GM04503 (cell line): ENCODE measurements at regions not wholly inside any gene's neighbourhood (a gene's known extent, or its start where the extent isn't known, plus 50 kb on each side); places are given as distances from the start of the nearest gene placed in this dataset.
"Not testable (repeated sequence)": the region's sequence is repeated elsewhere in the genome, so short reads cannot be mapped to it uniquely, and the experiment has no call there.

Experiments used
- DNase-seq: peaks from one replicate; pipeline ENCODE4 v3.0.0-alpha.2; 2012; ENCODE audit warnings: low read depth

DNA sequence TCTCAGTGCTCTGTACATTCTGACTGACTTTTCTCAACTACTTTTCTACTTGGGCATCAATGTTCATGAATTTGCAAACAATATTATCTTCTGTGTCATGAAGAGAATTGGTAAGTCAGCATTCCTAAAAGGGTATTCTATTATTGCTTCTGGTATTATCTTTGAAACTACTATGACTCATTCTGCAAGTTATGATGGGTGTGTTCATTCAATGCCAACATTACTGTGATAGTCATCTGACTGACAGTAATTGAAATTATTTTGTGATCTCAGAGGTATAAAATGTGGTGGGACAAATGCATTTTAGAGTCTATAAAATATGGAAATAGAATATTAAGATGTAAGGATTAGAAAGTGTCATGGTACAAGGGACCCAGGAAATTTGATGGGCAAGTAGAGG is 736.0 kb upstream of the CELF4 start:
- DNase-seq: no peak

DNA sequence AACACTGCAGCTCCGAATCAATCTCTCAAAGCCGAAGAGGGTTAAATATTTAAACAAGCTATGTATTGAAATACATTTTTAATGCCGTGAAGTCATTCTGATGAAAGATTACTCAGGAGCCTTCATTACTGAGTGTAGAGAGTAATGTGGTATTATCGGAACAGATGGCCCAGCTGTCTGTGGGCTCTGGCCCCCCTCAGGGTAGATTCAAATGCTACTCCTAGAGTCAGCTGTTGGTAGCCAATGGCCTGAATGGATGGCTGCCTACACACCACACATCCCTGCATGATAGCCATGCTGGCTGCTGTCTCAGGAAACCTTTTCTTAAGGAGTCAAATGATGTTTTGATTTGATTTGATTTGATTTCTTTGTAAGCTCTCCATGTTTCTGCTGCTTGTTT is 732.3 kb upstream of the CELF4 start:
- no peak for DNase-seq

DNA sequence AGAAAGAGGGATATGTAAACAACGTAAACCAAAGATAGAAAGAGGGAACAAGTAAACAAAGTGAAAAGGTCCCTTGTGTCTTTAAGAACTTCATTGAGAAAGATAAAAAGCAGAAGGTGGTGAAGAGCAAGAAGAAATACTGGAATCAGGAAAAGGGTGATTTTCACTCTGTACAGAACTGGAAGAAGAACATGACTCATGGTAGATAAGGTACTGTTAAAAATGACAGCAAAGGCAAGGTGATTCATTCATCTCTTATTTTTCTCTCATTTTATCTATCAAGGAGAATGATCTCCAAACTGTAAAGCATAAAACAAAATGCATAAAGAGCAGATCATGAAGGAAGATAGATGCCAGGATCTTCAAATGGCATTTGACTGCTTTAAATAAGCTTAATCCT is 724.6 kb upstream of the CELF4 start:
- DNase-seq: no peak

DNA sequence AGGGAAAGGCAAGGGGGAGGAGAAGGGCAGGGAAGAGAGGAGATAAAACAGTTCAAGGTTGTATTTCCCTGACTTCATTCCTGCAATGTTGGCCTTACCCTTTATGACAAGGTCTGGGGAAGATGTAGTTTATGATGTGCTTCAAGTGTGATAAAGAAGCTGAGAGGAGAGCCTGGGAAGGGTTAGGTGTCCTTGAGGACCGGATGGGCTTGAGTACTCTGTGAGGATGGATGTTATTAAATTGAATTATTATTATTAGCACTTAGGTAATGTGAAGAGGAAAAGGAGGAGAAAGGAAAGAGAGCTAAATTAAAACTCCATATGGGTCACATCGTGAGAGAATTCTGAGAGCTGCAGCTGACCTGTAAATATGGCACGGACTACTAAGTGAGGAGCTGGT is 719.4 kb upstream of the CELF4 start:
- DNase-seq: no peak

DNA sequence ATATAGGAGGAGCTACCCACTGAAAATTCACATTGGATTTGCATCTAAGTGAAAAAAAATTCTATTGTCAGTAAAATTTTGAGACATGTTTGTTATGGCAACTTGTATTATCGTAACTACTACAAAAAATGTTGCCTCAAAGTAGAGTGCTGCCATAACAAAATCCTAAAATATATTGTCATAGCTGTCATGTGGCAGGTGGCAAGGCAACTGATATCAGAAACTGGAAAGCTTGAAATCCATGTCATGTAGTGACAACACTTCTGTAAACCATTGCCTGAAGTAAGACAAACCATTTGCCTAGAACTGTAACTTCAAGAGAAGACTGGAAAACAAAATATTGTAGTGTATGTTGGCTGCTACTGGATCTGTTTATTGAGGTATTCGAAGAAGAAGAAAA is 697.5 kb upstream of the CELF4 start:
- DNase-seq: no peak

DNA sequence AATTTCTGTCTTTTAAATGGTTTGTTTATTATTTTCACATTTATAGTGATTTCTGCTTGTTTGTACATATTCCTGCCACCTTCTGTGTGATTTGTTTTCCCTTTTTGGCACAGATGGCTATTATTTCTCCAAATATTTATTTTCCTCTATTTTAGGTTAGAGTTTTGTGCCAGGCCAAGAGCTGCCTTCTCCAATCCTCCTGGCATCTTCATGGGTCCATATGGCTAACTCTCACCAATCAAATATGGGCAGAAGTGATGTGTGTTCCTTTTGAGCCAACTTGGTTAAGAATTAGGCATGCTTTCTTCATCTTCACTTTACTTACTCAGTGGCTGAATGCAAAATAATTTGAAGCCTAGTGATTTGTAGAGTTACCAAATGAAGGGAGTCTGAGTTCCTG is 697.1 kb upstream of the CELF4 start:
- DNase-seq: no peak

DNA sequence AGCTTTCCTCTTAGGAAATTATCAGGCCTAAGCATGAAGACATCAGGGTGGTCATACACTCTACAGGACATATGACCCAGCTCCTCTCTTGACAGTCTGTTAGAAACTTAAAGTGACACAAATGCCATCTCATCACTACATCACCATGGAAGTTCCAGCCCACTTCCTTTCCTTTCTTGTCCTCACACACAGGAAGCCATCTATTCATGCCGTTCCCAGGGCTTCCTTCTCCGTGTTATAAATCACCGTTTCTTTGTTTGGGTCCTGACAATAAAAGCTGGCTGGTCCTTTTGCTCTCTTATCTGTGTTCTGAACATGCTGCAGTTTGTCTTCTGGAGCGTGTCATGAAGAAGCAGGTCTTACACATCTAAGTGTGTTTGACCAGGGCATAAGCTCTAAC is 692.1 kb upstream of the CELF4 start:
- DNase-seq: no peak

DNA sequence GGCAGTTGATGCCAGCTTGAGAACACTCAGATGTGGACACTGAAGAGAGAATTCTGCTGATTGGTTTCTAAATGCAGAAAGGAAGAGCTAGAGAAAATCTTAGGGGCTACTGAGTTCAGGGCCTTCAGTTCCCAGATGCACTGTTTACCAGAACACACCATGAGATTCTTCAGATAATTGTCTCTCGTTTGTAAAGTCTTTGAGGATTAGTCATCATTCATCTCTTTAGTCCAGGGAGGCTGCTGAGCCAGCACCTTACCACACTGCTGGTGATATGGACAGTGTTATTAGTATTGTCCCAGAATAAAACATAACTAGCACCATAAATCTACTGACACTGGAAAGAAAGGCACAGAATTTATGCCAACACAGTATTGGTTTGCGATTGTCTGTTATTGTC is 690.8 kb upstream of the CELF4 start:
- DNase-seq: no peak

DNA sequence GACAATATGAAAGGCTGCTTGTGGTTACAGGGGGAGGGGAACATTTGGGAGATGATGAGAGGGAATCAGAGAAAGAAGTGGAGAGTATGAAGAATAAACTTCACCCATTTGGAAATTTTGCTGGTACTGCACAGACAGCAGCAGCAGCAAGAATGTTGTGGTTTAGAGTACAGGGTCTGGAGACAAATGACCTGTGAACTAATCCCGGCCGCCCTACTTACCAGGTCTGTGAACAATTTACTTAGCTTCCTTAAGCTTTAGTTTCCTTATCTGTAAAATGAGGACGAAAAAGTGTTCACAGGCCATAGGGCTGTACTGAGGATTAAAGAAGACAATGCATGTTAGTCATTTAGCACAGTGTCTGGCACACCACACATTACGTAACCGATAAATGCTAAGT is 685.4 kb upstream of the CELF4 start:
- DNase-seq: no peak

DNA sequence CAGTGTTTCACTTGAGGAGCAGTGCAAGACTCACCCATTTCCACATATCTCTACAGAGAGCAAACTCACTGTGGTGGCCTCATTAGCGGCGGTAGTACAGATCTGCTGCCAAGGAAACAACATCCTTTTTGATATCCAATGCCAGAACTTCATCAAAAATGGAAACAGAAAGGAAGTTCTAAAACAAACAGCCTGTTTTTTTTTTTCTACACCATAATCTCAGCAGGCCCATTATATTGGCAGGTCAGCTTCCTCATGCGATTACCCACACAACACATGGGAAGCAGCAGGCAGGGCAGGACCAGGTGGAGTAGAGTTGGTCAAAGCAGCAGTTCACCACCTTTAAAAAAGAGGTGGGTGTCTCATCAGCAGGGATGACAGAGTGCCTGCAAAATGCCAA is 678.9 kb upstream of the CELF4 start:
- DNase-seq: no peak

DNA sequence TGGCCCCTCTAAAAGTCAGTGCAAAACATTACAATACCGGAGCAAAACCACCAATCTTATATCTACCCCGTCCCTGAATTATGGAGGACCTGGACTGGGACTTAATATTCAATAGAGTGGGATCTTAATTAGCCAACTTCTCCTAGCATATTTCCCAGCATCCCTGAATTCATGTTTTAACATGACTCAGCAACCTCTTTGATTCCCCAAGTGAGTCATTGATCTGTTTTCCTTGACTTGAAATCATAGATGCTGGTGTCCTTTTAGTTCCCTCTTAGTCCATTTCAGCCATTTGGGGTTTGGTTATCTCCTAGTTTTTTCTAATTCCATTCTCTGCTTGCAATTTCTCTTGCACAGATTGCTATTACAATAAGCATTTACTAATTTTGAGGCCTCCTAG is 677.7 kb upstream of the CELF4 start:
- no peak for DNase-seq

DNA sequence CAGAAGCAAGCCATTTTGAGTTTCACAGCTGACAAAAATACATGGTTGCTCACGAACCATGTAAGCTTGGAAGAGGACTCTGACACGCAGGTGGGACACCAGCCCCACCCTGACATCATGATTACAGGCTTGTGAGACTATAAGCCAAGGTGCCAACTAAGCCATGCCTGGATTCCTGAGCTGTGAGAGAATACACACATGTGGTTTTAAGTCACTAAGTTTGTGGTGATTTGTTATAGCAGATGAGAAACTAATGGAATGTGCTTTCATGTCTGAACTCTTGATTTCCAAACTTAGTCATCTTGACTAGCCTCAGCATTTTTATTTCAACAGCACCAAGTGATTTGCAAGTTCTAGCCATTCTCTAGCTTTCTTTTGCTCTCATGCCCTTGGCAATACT is 676.1 kb upstream of the CELF4 start:
- DNase-seq: no peak

DNA sequence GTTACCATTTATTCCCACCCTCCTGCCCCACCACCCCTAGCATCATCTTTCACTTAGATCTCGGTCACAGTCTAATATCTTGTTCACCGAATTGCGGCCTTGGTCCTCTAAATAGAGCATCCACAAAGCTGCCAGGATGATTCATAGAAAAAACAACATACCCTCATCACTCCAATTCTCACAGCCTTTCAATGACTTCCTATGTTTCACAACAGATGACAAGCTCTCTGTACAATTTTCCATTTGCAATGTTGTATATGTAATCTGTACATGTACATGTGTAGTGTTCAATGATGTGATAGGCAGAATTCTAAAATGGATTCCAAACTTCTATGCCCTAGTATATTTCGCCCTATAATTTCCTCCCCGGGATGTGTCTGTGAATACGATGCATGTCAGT is 675.6 kb upstream of the CELF4 start:
- DNase-seq: no peak

DNA sequence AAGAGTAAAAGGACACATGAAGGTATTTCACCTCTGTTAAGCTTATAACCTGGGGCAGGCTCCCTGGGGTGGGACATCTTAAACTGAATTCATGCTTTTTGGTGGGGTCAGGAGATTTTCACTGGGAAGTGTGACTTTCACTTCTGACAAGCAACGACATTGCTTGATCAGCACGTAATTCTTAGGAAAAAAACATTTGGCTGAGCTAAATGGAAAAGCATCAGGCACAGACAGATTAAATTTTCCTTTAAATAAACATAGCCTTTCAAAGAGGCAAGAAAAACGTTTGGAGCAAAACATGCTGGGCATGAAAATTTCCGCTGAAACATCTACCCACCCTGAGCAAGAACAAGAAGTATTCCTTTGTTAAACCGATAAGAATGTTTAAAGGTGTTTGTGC is 674.0 kb upstream of the CELF4 start:
- DNase-seq: no peak

DNA sequence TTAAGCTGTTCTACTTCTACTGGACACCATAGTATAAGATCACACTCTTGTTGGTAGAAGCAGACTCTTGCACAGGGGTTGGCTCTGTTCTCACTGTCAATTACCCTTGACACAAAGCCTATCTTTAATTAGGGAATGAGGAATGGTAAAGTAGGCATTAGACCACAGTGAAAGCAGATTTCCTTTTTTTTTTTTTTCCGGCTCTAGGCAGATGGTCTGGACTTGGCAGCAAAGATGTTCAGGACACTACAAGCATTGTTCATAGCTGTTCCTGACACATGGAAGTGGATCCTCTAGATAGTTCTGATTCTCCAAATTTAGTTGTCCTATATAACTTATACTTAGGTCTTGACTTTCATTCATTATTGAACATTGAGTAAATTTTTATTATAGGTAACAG is 672.2 kb upstream of the CELF4 start:
- DNase-seq: no peak

DNA sequence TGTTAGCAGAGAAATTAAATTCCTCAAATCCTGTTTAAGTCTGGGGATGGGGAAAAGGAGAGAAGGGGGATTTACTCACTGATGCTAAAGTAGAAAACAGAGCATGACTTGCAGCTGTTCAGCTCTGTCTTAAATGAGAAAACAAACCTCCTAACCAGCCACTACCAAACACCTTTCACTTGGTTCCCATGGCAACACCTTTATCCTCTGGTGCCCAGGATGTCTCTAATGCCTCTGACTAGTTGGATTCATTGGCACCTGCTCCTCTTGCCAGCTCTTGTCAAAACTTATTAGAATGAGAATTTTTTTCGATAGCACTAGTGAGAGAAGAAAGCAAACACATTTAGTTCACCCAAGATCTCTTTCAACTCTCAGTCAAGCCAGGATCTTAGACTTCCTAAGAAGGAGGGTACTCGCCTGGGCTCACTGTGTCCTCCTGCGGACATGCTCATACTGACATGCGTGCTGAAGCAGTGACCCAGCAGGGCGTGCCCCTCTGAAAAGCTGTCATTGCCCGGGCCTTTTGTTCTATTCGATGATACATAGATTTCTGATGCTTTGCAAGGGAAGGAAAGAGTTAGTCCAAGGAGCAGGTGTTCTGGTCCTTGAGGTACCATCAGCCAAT is 656.0 kb upstream of the CELF4 start:
- DNase-seq: no peak

DNA sequence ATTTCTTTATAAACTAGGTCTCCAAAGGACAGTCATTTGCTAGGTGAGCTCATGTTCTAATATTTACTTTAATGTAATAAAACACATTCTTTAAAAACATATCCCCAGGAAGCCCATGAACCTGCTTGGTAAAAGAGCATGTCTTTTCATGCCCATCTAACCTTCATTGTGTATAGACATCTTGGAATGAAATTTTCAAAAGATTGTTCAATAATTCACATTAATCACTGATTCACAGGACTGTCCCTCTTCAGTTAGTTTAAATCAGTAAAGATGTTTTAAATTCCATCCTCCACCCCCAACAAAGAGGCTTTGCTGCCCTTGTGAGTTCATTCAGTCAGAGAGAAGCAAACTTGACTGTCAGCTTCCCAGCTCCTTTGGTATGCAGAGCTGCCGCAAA is 633.4 kb upstream of the CELF4 start:
- no peak for DNase-seq

DNA sequence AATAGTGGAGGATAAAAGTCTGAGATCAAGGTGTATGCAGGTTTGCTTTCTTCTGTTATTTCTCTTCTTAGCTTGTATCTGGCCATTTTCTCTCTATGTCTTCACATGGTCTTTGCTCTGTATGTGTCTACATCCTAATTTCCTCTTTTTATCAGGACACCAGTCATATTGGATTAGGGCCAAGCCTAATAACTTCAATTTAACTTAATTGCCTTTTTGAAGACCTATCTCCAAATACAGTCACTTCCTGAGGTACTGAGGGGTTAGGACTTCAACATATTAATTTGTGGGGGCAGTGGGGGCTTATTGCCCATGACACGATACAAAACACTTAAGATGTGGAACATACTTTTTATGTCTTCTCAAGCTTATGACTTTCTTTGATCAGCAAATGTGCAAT is 632.9 kb upstream of the CELF4 start:
- DNase-seq: no peak

DNA sequence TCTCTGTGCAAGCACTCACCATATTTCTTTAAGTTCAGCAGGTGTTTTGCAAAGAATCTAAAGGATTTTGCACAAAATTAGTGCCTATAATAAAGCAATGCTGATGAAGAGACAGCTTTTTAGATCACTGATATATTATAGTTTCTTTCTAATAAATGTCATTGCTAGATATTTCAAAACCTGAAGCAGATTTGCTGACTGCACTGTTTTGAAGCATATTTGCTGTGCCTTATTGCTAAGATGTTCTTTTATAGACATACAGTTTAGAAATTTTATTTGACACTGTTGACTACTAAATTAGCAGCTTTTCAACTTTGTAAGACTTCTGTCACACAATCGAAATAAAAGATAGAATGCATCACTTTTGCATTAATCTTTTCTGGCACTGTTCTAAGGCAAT is 620.9 kb upstream of the CELF4 start:
- no peak for DNase-seq

DNA sequence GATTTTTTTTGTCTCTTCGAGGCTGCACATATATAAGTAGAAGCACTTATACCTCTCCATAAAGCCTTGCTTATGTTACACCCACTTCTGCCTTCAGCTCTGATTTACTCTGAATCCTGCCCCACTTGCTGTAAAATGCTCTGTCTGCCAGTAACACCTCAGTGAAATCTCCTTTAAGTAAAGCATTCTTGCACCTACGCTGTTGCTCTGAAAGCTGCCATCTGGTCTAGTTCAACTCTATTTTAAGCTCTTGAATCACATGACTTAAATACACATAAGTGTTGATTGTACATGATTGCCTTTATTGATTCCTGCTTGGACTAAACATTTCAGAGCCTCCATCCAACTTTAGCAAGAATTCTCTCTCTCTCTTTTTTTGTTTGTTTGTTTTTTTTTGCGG is 609.0 kb upstream of the CELF4 start:
- no peak for DNase-seq

DNA sequence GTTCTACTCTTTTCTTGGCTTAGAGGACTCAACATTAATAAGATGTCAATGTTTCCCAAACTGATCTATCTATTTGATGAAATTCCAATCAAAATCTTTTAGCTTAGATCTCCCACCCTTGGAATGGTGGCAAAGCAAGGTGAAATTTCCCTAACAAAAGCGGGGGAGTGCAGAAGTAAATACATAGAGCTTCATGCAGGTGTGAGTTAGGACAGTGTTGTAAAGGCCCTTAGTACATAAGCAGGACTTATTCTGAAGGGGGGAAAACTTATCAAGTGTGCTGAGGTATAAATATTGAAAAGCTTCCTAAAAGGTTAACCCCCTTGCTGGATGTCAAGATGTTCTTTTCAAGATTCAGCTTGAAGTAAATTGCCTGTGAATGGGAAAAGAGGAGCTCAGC is 608.6 kb upstream of the CELF4 start:
- no peak for DNase-seq

DNA sequence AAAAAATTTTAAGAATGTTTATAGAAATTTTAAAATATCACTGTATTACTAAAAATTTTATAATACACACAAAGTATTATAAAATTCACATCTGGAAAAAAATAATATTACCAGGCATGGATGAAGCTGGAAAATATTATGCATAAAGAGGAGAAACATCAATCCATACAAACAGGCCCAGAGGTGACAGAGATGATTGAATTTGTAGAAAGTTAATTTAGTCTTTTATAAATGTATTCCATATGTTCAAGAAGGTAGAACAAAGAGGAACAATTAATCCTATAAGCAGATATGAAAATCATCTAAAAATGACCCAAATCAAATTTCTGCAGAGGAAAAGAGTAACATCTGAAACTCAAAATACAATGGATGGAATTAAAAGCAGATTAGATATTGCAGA is 605.2 kb upstream of the CELF4 start:
- no peak for DNase-seq

DNA sequence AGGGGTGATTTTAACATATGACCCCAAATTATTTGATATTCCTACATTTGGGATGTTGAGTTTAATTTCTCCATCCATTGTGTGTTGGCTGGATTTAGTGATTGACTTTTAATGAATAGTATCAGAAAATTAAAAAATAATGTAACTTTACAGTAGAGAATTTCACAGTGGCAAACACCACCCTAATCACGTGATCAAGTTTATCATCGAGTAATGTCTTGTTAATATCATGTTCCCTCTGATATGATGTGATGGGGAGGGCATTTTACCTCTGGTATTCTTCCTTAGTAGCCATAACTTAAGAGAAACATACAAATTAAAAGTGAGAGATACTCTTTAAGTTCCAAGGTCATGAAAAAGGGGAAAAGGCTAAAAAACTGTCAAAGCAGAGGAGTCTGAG is 602.0 kb upstream of the CELF4 start:
- DNase-seq: no peak

DNA sequence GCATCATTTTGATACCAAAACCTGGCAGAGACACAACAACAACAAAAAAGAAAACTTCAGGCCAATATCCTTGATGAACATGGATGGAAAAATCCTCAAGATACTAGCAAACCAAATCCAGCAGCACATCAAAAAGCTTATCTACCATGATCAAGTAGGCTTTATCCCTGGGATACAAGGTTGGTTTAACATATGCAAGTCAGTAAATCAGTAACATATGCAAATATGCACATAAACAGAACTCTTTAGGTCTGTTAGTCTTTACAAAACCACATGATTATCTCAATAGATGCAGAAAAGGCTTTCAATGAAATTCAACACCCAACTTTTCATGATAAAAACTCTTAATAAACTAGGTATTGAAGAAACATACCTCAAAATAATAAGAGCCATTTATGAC is 587.5 kb upstream of the CELF4 start:
- not testable (repeated sequence) for DNase-seq

DNA sequence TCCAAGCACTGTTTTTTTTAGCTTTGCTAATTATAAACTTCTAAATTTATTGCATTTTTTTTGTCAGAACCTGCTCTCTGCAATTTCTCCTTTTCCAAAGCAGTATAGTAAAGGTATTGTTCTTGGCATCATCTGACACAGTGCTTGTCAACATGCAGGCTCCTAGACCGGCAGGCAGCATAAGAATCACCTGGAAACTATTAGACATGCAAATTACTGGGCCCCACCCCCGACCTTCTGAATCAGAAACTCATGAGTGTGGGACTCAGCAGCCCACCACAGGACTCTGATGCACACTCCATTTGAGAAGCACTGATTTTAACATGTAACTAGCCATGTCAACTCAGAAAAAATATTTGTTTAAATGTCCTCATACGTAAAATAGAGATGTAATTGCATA is 551.1 kb upstream of the CELF4 start:
- no peak for DNase-seq
